Liver (tissue), 8 donors: ENCODE measurements at regions not wholly inside any gene's neighbourhood (a gene's known extent, or its start where the extent isn't known, plus 50 kb on each side); places are given as distances from the start of the nearest gene placed in this dataset.

Experiments
- DNase-seq: peaks from one replicate; pipeline ENCODE4 v3.0.0-alpha.2; 2017; ENCODE audit warnings: low spot score
- H3K27ac ChIP-seq, 2 donors: one replicate each; pipeline ENCODE4 v1.7.0; 2013; ENCODE audit warnings: inconsistent platforms in 2 of 2, low read length in 2 of 2, control low read depth in 1 of 2, low read depth in 1 of 2, mild to moderate bottlenecking in 1 of 2
- H3K27me3 ChIP-seq, 4 donors: one replicate each; pipeline versions ENCODE4 v1.6.1 to v1.7.0; 2013; ENCODE audit warnings: low read length in 3 of 4, inconsistent platforms in 1 of 4, mild to moderate bottlenecking in 1 of 4, moderate library complexity in 1 of 4; ENCODE audit not compliant: control insufficient read depth in 4 of 4, insufficient read depth in 4 of 4
- H3K36me3 ChIP-seq, 4 donors: one replicate each; pipeline versions ENCODE4 v1.6.1 to v1.7.0; 2013; ENCODE audit warnings: low read length in 3 of 4, mild to moderate bottlenecking in 3 of 4, low read depth in 1 of 4, moderate library complexity in 1 of 4; ENCODE audit not compliant: control insufficient read depth in 4 of 4, insufficient read depth in 3 of 4
- H3K4me1 ChIP-seq, 4 donors: one replicate each; pipeline versions ENCODE4 v1.6.1 to v1.7.0; 2013; ENCODE audit warnings: low read length in 3 of 4, mild to moderate bottlenecking in 3 of 4, moderate library complexity in 1 of 4; ENCODE audit not compliant: control insufficient read depth in 4 of 4, insufficient read depth in 4 of 4
- H3K4me3 ChIP-seq, 3 donors: one replicate each; pipeline versions ENCODE4 v1.6.1 to v1.7.0; 2013; ENCODE audit warnings: low read length in 3 of 3, control low read depth in 1 of 3, low read depth in 1 of 3, mild to moderate bottlenecking in 1 of 3
- H3K9ac ChIP-seq, 2 donors: one replicate each; pipeline ENCODE4 v1.7.0; 2013; ENCODE audit warnings: low read length in 2 of 2, mild to moderate bottlenecking in 2 of 2, moderate library complexity in 2 of 2, control low read depth in 1 of 2, low read depth in 1 of 2
- H3K9me3 ChIP-seq, 4 donors: one replicate each; pipeline versions ENCODE4 v1.6.1 to v1.7.0; 2013; ENCODE audit warnings: low read length in 3 of 4; ENCODE audit not compliant: control insufficient read depth in 4 of 4
- EGR1 ChIP-seq, 2 donors: IDR thresholded peaks; 2 replicates each; pipeline ENCODE4 v1.6.1; 2016 to 2018; ENCODE audit warnings: antibody characterized with exemption in 2 of 2, low read depth in 2 of 2
- FOXA1 ChIP-seq: IDR thresholded peaks from 2 replicates; pipeline ENCODE4 v1.6.1; 2016; ENCODE audit warnings: antibody characterized with exemption
- FOXA2 ChIP-seq: IDR thresholded peaks from 2 replicates; pipeline ENCODE4 v1.6.1; 2016; ENCODE audit warnings: antibody characterized with exemption
- GABPA ChIP-seq, 2 donors: IDR thresholded peaks in 1 of 2; conservative IDR thresholded peaks in 1 of 2; 2 replicates each; pipeline ENCODE4 v1.6.1; 2016; ENCODE audit warnings: antibody characterized with exemption in 2 of 2, mild to moderate bottlenecking in 1 of 2, moderate library complexity in 1 of 2
- HNF4A ChIP-seq, 2 donors: conservative IDR thresholded peaks; 2 replicates each; pipeline ENCODE4 v1.6.1; 2016; ENCODE audit warnings: antibody characterized with exemption in 2 of 2, mild to moderate bottlenecking in 2 of 2
- HNF4G ChIP-seq: IDR thresholded peaks from 2 replicates; pipeline ENCODE4 v1.6.1; 2016; ENCODE audit warnings: antibody characterized with exemption
- JUND ChIP-seq, 2 donors: IDR thresholded peaks; 2 replicates each; pipeline ENCODE4 v1.6.1; 2016; ENCODE audit warnings: antibody characterized with exemption in 2 of 2
- MAX ChIP-seq: IDR thresholded peaks from 2 replicates; pipeline ENCODE4 v1.6.1; 2016; ENCODE audit warnings: antibody characterized with exemption
- NR2F2 ChIP-seq: IDR thresholded peaks from 2 replicates; pipeline ENCODE4 v1.6.1; 2016; ENCODE audit warnings: antibody characterized with exemption
- RAD21 ChIP-seq, 2 donors: IDR thresholded peaks; 2 replicates each; pipeline ENCODE4 v1.6.1; 2016; ENCODE audit warnings: antibody characterized with exemption in 2 of 2, mild to moderate bottlenecking in 2 of 2
- REST ChIP-seq: IDR thresholded peaks from 2 replicates; pipeline ENCODE4 v1.6.1; 2016; ENCODE audit warnings: antibody characterized with exemption, mild to moderate bottlenecking
- RXRA ChIP-seq, 2 donors: IDR thresholded peaks; 2 replicates each; pipeline ENCODE4 v1.6.1; 2017 to 2018; ENCODE audit warnings: antibody characterized with exemption in 2 of 2, mild to moderate bottlenecking in 1 of 2
- SP1 ChIP-seq: IDR thresholded peaks from 2 replicates; pipeline ENCODE4 v1.6.1; 2018; ENCODE audit warnings: antibody characterized with exemption, mild to moderate bottlenecking
- TAF1 ChIP-seq: conservative IDR thresholded peaks from 2 replicates; pipeline ENCODE4 v1.6.1; 2016; ENCODE audit warnings: antibody characterized with exemption, mild to moderate bottlenecking
- YY1 ChIP-seq: IDR thresholded peaks from 2 replicates; pipeline ENCODE4 v1.6.1; 2016; ENCODE audit warnings: antibody characterized with exemption, mild to moderate bottlenecking
- ZBTB33 ChIP-seq: IDR thresholded peaks from 2 replicates; pipeline ENCODE4 v1.6.1; 2016; ENCODE audit warnings: antibody characterized with exemption
- WGBS: extraction: QIAGEN DNeasy Blood & Tissue Kit; methylation state at CpG from one replicate; pipeline ENCODE4 v1.1.7; 2013; 5-methylcytosine and 5-hydroxymethylcytosine counted together
- TF ChIP-seq, protein P1 (sequence below): IDR thresholded peaks from 2 replicates; pipeline ENCODE4 v1.6.1; 2016; ENCODE audit warnings: antibody characterized with exemption
- TF ChIP-seq, protein P2 (sequence below): fragments of 150-350 bp; IDR thresholded peaks from 2 replicates; pipeline ENCODE4 v1.5.1; 2017; ENCODE audit warnings: improper control_type of control experiment, low read depth, low read length; ENCODE audit not compliant: missing input control
- donor health status: healthy.
- donor health status: healthy.
- donor health status: healthy.
- donor health status: healthy.
- donor health status: healthy.

GRCh38 chr4:59565836-59566235 is 1634.3 kb upstream of the ADGRL3 start:
- H3K9me3 ChIP-seq = no peaks in the 10 kb centered on the region
- no peak overlapping the region for H3K27ac ChIP-seq
- DNase-seq = no peak
- 77% methylated on average over 1 of the region's 1 CpG for WGBS
- H3K9ac ChIP-seq = no peak overlapping the region
- H3K36me3 ChIP-seq = no peaks in the 10 kb centered on the region
- H3K4me1 ChIP-seq = no peaks in the 10 kb centered on the region
- H3K27me3 ChIP-seq = no peaks in the 10 kb centered on the region
- TF ChIP-seq FOXA1 = no peak
- no peak for TF ChIP-seq YY1
- TF ChIP-seq, protein P1, sequence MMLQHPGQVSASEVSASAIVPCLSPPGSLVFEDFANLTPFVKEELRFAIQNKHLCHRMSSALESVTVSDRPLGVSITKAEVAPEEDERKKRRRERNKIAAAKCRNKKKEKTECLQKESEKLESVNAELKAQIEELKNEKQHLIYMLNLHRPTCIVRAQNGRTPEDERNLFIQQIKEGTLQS = no peak
- TF ChIP-seq NR2F2 = no peak
- TF ChIP-seq ZBTB33 = no peak
- TF ChIP-seq EGR1 (IDR thresholded peaks at IDR 0.05; ENCODE audit: low read depth in 2 of 2) = no peak
- no peak for TF ChIP-seq FOXA2
- TF ChIP-seq, protein P2, sequence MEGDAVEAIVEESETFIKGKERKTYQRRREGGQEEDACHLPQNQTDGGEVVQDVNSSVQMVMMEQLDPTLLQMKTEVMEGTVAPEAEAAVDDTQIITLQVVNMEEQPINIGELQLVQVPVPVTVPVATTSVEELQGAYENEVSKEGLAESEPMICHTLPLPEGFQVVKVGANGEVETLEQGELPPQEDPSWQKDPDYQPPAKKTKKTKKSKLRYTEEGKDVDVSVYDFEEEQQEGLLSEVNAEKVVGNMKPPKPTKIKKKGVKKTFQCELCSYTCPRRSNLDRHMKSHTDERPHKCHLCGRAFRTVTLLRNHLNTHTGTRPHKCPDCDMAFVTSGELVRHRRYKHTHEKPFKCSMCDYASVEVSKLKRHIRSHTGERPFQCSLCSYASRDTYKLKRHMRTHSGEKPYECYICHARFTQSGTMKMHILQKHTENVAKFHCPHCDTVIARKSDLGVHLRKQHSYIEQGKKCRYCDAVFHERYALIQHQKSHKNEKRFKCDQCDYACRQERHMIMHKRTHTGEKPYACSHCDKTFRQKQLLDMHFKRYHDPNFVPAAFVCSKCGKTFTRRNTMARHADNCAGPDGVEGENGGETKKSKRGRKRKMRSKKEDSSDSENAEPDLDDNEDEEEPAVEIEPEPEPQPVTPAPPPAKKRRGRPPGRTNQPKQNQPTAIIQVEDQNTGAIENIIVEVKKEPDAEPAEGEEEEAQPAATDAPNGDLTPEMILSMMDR = no peak
- no peak for TF ChIP-seq HNF4G
- no peak for TF ChIP-seq TAF1
- TF ChIP-seq HNF4A (conservative IDR thresholded peaks at IDR 0.05) = no peak
- no peak for TF ChIP-seq JUND (IDR thresholded peaks at IDR 0.05)
- TF ChIP-seq MAX = no peak
- no peak for TF ChIP-seq SP1
- no peak for TF ChIP-seq REST
- TF ChIP-seq RAD21 (IDR thresholded peaks at IDR 0.05) = no peak
- TF ChIP-seq RXRA (IDR thresholded peaks at IDR 0.05) = no peak
- TF ChIP-seq GABPA (IDR thresholded peaks at IDR 0.05 in 1 of 2, conservative IDR thresholded peaks at IDR 0.05 in 1 of 2) = no peak
- no peak overlapping the region for H3K4me3 ChIP-seq
